GF-D8 (cell line): ENCODE measurements at regions not wholly inside any gene's neighbourhood (a gene's known extent, or its start where the extent isn't known, plus 50 kb on each side); places are given as distances from the start of the nearest gene placed in this dataset.

ENCODE experiments used
- DNase-seq: peaks from one replicate; lab custom pipeline; 2025; lab: John Stamatoyannopoulos, UW

GRCh38 chr11:120013325-120014250 is 124.3 kb downstream of the TRIM29 start:
- DNase-seq: no peak

DNA sequence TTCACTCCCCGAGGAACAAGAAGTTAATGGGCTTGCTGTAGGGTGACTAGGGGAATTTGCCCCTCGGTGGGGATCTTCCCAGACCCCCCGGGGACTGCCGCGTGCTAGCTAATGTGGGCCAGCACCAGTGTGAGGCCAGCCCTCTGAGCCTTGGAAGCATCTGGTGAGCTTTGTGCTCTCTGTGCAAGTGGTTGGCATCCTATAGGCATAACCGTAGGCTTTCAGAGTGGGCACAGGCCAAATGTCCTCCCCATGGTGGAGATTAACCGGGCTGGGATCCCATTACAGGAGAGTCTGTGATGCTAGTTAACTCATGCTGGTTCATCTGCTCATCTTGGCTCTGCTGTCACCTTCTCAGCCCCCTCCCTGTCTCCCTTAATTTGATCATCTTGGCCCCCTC is 125.7 kb downstream of the TRIM29 start:
- no peak for DNase-seq

GRCh38 chr11:120011836-120012235 is 126.1 kb downstream of the TRIM29 start:
- DNase-seq: no peak

- no peak for DNase-seq
These were observed 127.1 kb downstream of the TRIM29 start for GRCh38 chr11:120010775-120011174.

DNA sequence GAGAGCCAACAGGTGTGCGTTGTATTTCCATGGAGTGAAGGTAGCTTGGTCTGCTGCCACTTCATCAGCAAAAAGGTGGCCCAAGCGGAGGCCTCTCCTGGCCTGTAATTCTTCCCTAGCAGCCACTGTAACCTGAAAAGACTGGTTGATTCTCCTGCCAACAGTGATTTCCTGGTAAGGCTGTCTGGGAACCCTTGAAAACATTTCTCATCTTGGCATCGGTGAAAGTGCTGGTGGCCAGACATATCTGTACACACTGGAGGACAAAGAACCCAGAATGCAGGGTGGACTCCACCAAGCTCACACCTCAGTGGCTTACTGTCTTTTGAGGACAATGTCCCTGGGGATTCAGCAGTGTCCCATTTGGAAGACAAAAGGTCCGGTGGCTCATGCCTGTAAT is 128.0 kb downstream of the TRIM29 start:
- no peak for DNase-seq

DNA sequence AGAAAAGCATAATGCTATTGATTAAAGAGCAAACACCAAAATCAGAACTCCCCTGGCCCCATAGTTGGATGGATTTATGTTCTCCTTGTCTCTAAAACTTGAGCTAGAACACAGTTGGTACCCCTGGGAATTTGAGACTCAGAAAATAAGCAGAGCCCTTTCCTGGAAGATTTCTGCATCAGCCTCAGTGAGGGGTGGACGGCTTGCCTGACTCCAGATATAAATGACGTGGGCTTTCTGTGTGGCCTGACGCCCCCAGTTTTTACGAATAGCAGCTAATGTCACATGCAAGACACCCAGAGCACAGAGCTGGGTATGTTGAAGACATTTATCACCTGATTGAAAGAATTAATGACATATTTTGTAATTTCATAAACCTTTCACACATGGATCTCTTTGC is 130.8 kb downstream of the TRIM29 start:
- DNase-seq: no peak

- DNase-seq: no peak
These were observed 133.2 kb downstream of the TRIM29 start for GRCh38 chr11:120004723-120005122.

GRCh38 chr11:120001178-120002090 is 136.5 kb downstream of the TRIM29 start:
- DNase-seq: no peak

DNA sequence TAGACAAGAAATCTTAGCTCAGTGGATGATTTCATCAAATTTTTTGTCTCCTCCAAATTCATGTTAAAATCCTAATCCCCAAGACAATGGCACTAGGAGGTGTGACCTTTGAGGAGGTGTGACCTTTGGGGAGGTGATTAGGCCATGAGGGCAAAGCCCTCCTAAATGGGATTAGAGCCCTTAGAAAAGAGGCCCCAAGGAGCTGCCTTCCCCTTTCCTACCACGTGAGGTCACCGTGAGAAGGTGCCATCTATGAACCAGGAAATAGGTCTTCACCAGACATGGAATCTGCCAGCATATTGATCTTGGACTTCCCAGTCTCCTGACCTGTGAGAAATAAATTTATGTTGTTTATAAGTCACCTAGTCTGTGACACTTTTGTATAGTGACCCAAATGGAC is 138.7 kb downstream of the TRIM29 start:
- no peak for DNase-seq

GRCh38 chr11:119996556-119996955 is 141.4 kb downstream of the TRIM29 start:
- no peak for DNase-seq

- no peak for DNase-seq
These were observed 142.0 kb downstream of the TRIM29 start for GRCh38 chr11:119995730-119996491.

- no peak for DNase-seq
These were observed 144.2 kb downstream of the TRIM29 start for GRCh38 chr11:119993722-119994121.

- DNase-seq: no peak
These were observed 145.5 kb downstream of the TRIM29 start for GRCh38 chr11:119992171-119993051.

- DNase-seq: no peak
These were observed 146.2 kb downstream of the TRIM29 start for GRCh38 chr11:119991669-119992068.

DNA sequence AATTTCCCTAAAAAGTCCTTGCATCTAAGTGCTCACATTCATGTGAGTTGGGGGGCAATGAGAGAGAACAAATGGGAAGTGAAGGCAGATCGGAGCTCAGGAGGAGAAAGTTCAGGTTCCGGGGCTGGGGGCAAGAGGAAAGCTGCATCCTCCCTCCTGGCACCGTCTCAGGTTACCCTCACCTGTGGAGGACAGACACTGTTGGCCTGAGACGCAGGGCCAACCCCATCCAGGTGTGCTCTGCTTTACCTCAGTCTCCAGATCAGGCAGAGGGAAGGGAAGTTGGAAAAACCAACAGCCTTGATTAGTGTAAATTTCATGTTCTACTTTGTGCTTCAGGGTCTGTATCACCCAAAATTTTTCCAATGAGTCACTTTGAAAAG is 146.9 kb downstream of the TRIM29 start:
- DNase-seq: no peak

GRCh38 chr11:119990309-119991021 is 147.4 kb downstream of the TRIM29 start:
- no peak for DNase-seq

GRCh38 chr11:119989159-119989821 is 148.6 kb downstream of the TRIM29 start:
- DNase-seq: no peak

- DNase-seq: no peak
These were observed 152.4 kb downstream of the TRIM29 start for GRCh38 chr11:119985551-119985950.

- no peak for DNase-seq
These were observed 154.1 kb downstream of the TRIM29 start for GRCh38 chr11:119983816-119984215.

GRCh38 chr11:119983240-119983732 is 154.6 kb downstream of the TRIM29 start:
- no peak for DNase-seq
